ENCODE measurements at regions not wholly inside any gene's neighbourhood (a gene's known extent, or its start where the extent isn't known, plus 50 kb on each side); places are given as distances from the start of the nearest gene placed in this dataset.

- CTCF ChIA-PET, result no interaction called here
- TF ChIP-seq TCF7L2 (IDR thresholded peaks at IDR 0.05; ENCODE audit: low read depth, low read length) (no peak), SIN3A (IDR thresholded peaks at IDR 0.05; ENCODE audit: borderline replicate concordance, insufficient read depth, low read depth, low read length) (no peak), CTCF (IDR thresholded peaks at IDR 0.05) (no peak), POLR2AphosphoS5 (IDR thresholded peaks at IDR 0.05; ENCODE audit: low read depth, low read length) (no peak)
These were observed 295.0 kb downstream of the RAD51AP2 start for GRCh38 chr2:17223211-17223610.

GRCh38 chr2:17208511-17208910 is 309.7 kb downstream of the RAD51AP2 start:
- BruUV-seq (replicated peaks), result no TSS peak
- ATAC-seq (no peak), DNase-seq (ENCODE audit: low read depth, low spot score) (no peak)
- CTCF ChIA-PET, result no interaction called here
- intact Hi-C loops (cut with micrococcal nuclease; ENCODE audit: unreplicated experiment) (no loop called here), in situ Hi-C loops (cut with HindIII; ENCODE audit: low pct_unique_long_range_greater_than_20kb, low sequenced_read_pairs) (no loop called here)
- Histone ChIP-seq H3K36me3 (ENCODE audit: control insufficient read depth, insufficient read depth, low read length) (no peaks in the 10 kb centered on the region), H3K4me1 (ENCODE audit: control insufficient read depth, insufficient read depth, low read length) (no peaks in the 10 kb centered on the region), H3K27ac (ENCODE audit: low read length) (no peak overlapping the region), H3K27me3 (ENCODE audit: control insufficient read depth, insufficient read depth, low read length) (no peaks in the 10 kb centered on the region), H3K4me3 (ENCODE audit: low read depth in 2 of 2, low read length in 2 of 2) (no peak overlapping the region), H3K9me3 (ENCODE audit: control insufficient read depth, insufficient read depth, low read depth, low read length) (no peaks in the 10 kb centered on the region)
- TF ChIP-seq REST (IDR thresholded peaks at IDR 0.05; ENCODE audit: insufficient read depth in 1 of 2, low read depth in 2 of 2, low read length in 1 of 2), result no peak
- TF ChIP-seq POLR2AphosphoS5 (IDR thresholded peaks at IDR 0.05; ENCODE audit: low read depth, low read length), result no peak
- TF ChIP-seq TCF7L2 (IDR thresholded peaks at IDR 0.05; ENCODE audit: low read depth, low read length), result no peak
- TF ChIP-seq CTCF (IDR thresholded peaks at IDR 0.05), result no peak
- TF ChIP-seq SIN3A (IDR thresholded peaks at IDR 0.05; ENCODE audit: borderline replicate concordance, insufficient read depth, low read depth, low read length), result no peak
- POLR2A ChIA-PET, result no interaction called here

More at GRCh38 chr2:17223211-17223610, 295.0 kb downstream of the RAD51AP2 start:
- H3K4me1 ChIP-seq (ENCODE audit: control insufficient read depth, insufficient read depth, low read length), result no peaks in the 10 kb centered on the region
- intact Hi-C loops (cut with micrococcal nuclease; ENCODE audit: unreplicated experiment), result no loop called here
- H3K36me3 ChIP-seq (ENCODE audit: control insufficient read depth, insufficient read depth, low read length), result no peaks in the 10 kb centered on the region
- H3K27ac ChIP-seq (ENCODE audit: low read length), result no peak overlapping the region
- ATAC-seq (no peak), DNase-seq (ENCODE audit: low read depth, low spot score) (no peak)
- H3K4me3 ChIP-seq (ENCODE audit: low read depth in 2 of 2, low read length in 2 of 2), result no peak overlapping the region
- POLR2A ChIA-PET, result no interaction called here
- no peaks in the 10 kb centered on the region for H3K9me3 ChIP-seq (ENCODE audit: control insufficient read depth, insufficient read depth, low read depth, low read length)
- BruUV-seq (replicated peaks), result no TSS peak
- in situ Hi-C loops (cut with HindIII; ENCODE audit: low pct_unique_long_range_greater_than_20kb, low sequenced_read_pairs), result no loop called here
- H3K27me3 ChIP-seq (ENCODE audit: control insufficient read depth, insufficient read depth, low read length), result no peaks in the 10 kb centered on the region

Measured in Panc1 (cell line).